Neural progenitor cell (in vitro differentiated cells): ENCODE measurements at regions not wholly inside any gene's neighbourhood (a gene's known extent, or its start where the extent isn't known, plus 50 kb on each side); places are given as distances from the start of the nearest gene placed in this dataset.

Experiments used
- DNase-seq: peaks from one replicate; pipeline ENCODE4 v3.0.0-alpha.2; 2016; ENCODE audit warnings: low spot score
- H2AFZ ChIP-seq: fragments of 200-600 bp; sonication (generic); replicated peaks from 2 replicates; pipeline ENCODE4 v1.6.1; 2016; ENCODE audit warnings: antibody characterized with exemption
- H3F3A ChIP-seq: fragments of 200-600 bp; sonication (generic); 2 replicates; pipeline ENCODE4 v1.6.1; 2016; ENCODE audit warnings: antibody characterized with exemption, low read depth
- H3K27ac ChIP-seq: fragments of 200-600 bp; sonication (generic); 2 replicates; pipeline ENCODE4 v1.5.1; 2016; ENCODE audit warnings: mild to moderate bottlenecking
- H3K27me3 ChIP-seq: fragments of 200-600 bp; sonication (generic); 2 replicates; pipeline ENCODE4 v1.6.1; 2016; ENCODE audit warnings: mild to moderate bottlenecking, moderate library complexity
- H3K36me3 ChIP-seq: fragments of 200-600 bp; sonication (generic); 2 replicates; pipeline ENCODE4 v1.5.1; 2016
- H3K4me1 ChIP-seq: fragments of 200-600 bp; sonication (generic); 2 replicates; pipeline ENCODE4 v1.6.1; 2016; ENCODE audit warnings: mixed run types
- H3K4me2 ChIP-seq: fragments of 200-600 bp; sonication (generic); 2 replicates; pipeline ENCODE4 v1.6.1; 2016
- H3K4me3 ChIP-seq: fragments of 200-600 bp; sonication (generic); 2 replicates; pipeline ENCODE4 v1.5.1; 2016
- H3K79me2 ChIP-seq: fragments of 200-600 bp; sonication (generic); 2 replicates; pipeline ENCODE4 v1.6.1; 2016; ENCODE audit warnings: low read depth
- H3K9ac ChIP-seq: fragments of 200-600 bp; sonication (generic); 2 replicates; pipeline ENCODE4 v1.6.1; 2016
- H3K9me3 ChIP-seq: fragments of 200-600 bp; sonication (generic); 2 replicates; pipeline ENCODE4 v1.5.1; 2016; ENCODE audit warnings: low read depth
- H4K20me1 ChIP-seq: fragments of 200-600 bp; sonication (generic); 2 replicates; pipeline ENCODE4 v1.6.1; 2016; ENCODE audit warnings: low read depth
- H3K27ac Mint-ChIP-seq: 3 replicates; pipeline ENCODE4 v1.8.0; 2021; ENCODE audit warnings: mixed read lengths
- H3K27me3 Mint-ChIP-seq: 2 replicates; pipeline ENCODE4 v1.8.0; 2022; ENCODE audit warnings: low read depth, mild to moderate bottlenecking, inconsistent platforms, moderate library complexity, mixed read lengths; ENCODE audit not compliant: insufficient read depth
- H3K36me3 Mint-ChIP-seq: 3 replicates; pipeline ENCODE4 v1.8.0; 2021; ENCODE audit warnings: mixed read lengths
- H3K4me1 Mint-ChIP-seq: 3 replicates; pipeline ENCODE4 v1.8.0; 2021; ENCODE audit warnings: mixed read lengths
- H3K4me3 Mint-ChIP-seq: 3 replicates; pipeline ENCODE4 v1.8.0; 2021; ENCODE audit warnings: mild to moderate bottlenecking, moderate library complexity, mixed read lengths
- H3K9me3 Mint-ChIP-seq: 3 replicates; pipeline ENCODE4 v1.8.0; 2020; ENCODE audit warnings: mixed read lengths
- CTCF ChIP-seq: fragments of 200-600 bp; sonication (generic); IDR thresholded peaks from 2 replicates; pipeline ENCODE4 v1.5.1; 2017; ENCODE audit warnings: antibody characterized with exemption, mild to moderate bottlenecking
- EZH2 ChIP-seq: fragments of 200-600 bp; sonication (generic); IDR thresholded peaks from 2 replicates; pipeline ENCODE4 v1.6.1; 2017; ENCODE audit warnings: antibody characterized with exemption, mild to moderate bottlenecking, moderate library complexity
- EZH2phosphoT487 ChIP-seq: fragments of 200-600 bp; sonication (generic); IDR thresholded peaks from 2 replicates; pipeline ENCODE4 v1.6.1; 2017; ENCODE audit warnings: antibody characterized with exemption

GRCh38 chr6:145531032-145531431 lies 204.3 kb downstream of the EPM2A start:
- Histone ChIP-seq H4K20me1 (no peaks in the 10 kb centered on the region), H3K9me3 (no peaks in the 10 kb centered on the region), H3K9ac (no peak overlapping the region), H3F3A (peaks cover 19% of the 10 kb centered on the region), H3K4me3 (no peak overlapping the region), H2AFZ (no peak overlapping the region), H3K27ac (no peak overlapping the region), H3K4me1 (peaks cover 29% of the 10 kb centered on the region), H3K27me3 (no peaks in the 10 kb centered on the region), H3K79me2 (no peaks in the 10 kb centered on the region), H3K4me2 (peak overlapping the region; percentile 12), H3K36me3 (no peaks in the 10 kb centered on the region)
- no peak overlapping the region for H3K27ac Mint-ChIP-seq
- H3K36me3 Mint-ChIP-seq: no peaks in the 10 kb centered on the region
- no peaks in the 10 kb centered on the region for H3K27me3 Mint-ChIP-seq
- DNase-seq: no peak
- H3K4me1 Mint-ChIP-seq: peaks cover 5% of the 10 kb centered on the region
- no peak overlapping the region for H3K4me3 Mint-ChIP-seq
- TF ChIP-seq EZH2phosphoT487 (no peak), CTCF (no peak), EZH2 (no peak)
- H3K9me3 Mint-ChIP-seq: peaks cover under 1% of the 10 kb centered on the region

DNA sequence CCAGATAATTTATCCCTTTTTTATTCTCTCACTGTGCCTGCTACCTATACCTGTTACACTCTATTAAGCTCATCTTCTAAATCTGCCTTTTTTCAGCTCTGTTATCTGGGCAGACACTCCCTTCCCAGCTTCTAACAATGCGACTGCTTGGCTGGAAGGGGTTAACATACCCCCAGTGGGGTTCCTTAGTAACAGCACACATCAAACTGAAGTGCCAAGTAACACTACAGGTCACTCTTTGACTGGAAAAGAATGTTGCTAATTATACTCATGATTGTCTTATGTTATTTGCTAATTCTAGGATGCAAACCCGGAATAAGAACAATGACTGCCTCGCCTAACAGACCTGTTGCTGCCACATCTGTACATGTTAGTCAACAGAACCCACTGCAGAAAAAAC lies 203.5 kb downstream of the EPM2A start:
- DNase-seq: peak; percentile 57
- Histone ChIP-seq H3K9ac (no peak overlapping the region), H3K27ac (no peak overlapping the region), H3K9me3 (no peaks in the 10 kb centered on the region), H3K4me2 (peak overlapping the region; percentile 53), H3K4me1 (peaks cover 29% of the 10 kb centered on the region), H2AFZ (no peak overlapping the region), H3K27me3 (no peaks in the 10 kb centered on the region), H3K4me3 (no peak overlapping the region), H3K79me2 (no peaks in the 10 kb centered on the region), H3F3A (peaks cover 19% of the 10 kb centered on the region), H4K20me1 (no peaks in the 10 kb centered on the region), H3K36me3 (no peaks in the 10 kb centered on the region)
- TF ChIP-seq CTCF (no peak), EZH2phosphoT487 (no peak), EZH2 (no peak)
- Mint-ChIP-seq H3K27me3 (no peaks in the 10 kb centered on the region), H3K4me1 (peaks cover 5% of the 10 kb centered on the region), H3K27ac (no peak overlapping the region), H3K9me3 (no peaks in the 10 kb centered on the region), H3K4me3 (no peak overlapping the region), H3K36me3 (no peaks in the 10 kb centered on the region)

DNA sequence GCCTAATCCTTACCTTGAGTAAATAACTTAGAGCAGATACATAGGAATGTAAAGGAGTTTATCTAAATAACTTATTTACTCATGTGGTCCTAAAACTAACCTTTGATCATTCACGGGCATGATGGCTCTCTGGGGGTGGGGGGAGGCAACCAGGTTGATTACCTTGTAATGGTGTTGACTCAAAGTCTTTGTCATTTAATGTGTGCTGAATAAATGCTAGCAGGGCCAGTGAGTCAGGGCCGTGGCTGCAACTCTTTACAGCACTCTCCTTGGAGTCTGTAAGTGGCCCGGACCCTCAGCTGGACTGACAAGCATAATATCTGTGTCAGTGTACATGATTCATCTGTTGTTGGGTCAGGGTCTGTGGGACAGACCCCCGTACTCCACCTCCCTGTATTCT lies 203.0 kb downstream of the EPM2A start:
- Histone ChIP-seq H3K4me2 (peak overlapping the region; percentile 53), H3F3A (peaks cover 19% of the 10 kb centered on the region), H3K27ac (no peak overlapping the region), H3K27me3 (no peaks in the 10 kb centered on the region), H3K36me3 (no peaks in the 10 kb centered on the region), H3K4me1 (peaks cover 29% of the 10 kb centered on the region), H3K9ac (no peak overlapping the region), H3K4me3 (no peak overlapping the region), H4K20me1 (no peaks in the 10 kb centered on the region), H2AFZ (no peak overlapping the region), H3K79me2 (no peaks in the 10 kb centered on the region), H3K9me3 (no peaks in the 10 kb centered on the region)
- DNase-seq: no peak
- Mint-ChIP-seq H3K9me3 (no peaks in the 10 kb centered on the region), H3K36me3 (no peaks in the 10 kb centered on the region), H3K27ac (no peak overlapping the region), H3K27me3 (no peaks in the 10 kb centered on the region), H3K4me1 (peaks cover 5% of the 10 kb centered on the region), H3K4me3 (no peak overlapping the region)
- TF ChIP-seq CTCF (no peak), EZH2 (no peak), EZH2phosphoT487 (no peak)
